Skeletal muscle tissue (tissue), 3 donors: ENCODE measurements at regions not wholly inside any gene's neighbourhood (a gene's known extent, or its start where the extent isn't known, plus 50 kb on each side); places are given as distances from the start of the nearest gene placed in this dataset.

ENCODE experiments used
- H3K27ac ChIP-seq: one replicate; pipeline ENCODE4 v1.7.0; 2013; ENCODE audit warnings: mild to moderate bottlenecking, low read depth, low read length, inconsistent platforms
- H3K27me3 ChIP-seq, 3 donors: one replicate each; pipeline ENCODE4 v1.7.0; 2013; ENCODE audit warnings: low read length in 3 of 3; ENCODE audit not compliant: control insufficient read depth in 3 of 3, insufficient read depth in 3 of 3
- H3K36me3 ChIP-seq, 3 donors: one replicate each; pipeline ENCODE4 v1.7.0; 2013; ENCODE audit warnings: low read length in 3 of 3; ENCODE audit not compliant: control insufficient read depth in 3 of 3, insufficient read depth in 3 of 3
- H3K4me1 ChIP-seq, 3 donors: one replicate each; pipeline ENCODE4 v1.7.0; 2013; ENCODE audit warnings: low read length in 3 of 3, mild to moderate bottlenecking in 3 of 3; ENCODE audit not compliant: control insufficient read depth in 3 of 3, insufficient read depth in 3 of 3
- H3K4me3 ChIP-seq, 3 donors: one replicate each; pipeline ENCODE4 v1.7.0; 2013; ENCODE audit warnings: low read length in 3 of 3
- H3K9ac ChIP-seq, 3 donors: one replicate each; pipeline ENCODE4 v1.7.0; 2013; ENCODE audit warnings: low read length in 3 of 3, mild to moderate bottlenecking in 3 of 3, moderate library complexity in 2 of 3, low read depth in 1 of 3
- H3K9me3 ChIP-seq, 3 donors: one replicate each; pipeline ENCODE4 v1.7.0; 2013; ENCODE audit warnings: low read length in 3 of 3; ENCODE audit not compliant: control insufficient read depth in 3 of 3
- donor health status: Osteomylitis.

GRCh38 chr10:3723766-3724165 is 61.2 kb downstream of the KLF6 start:
- Histone ChIP-seq H3K36me3 (no peaks in the 10 kb centered on the region), H3K9ac (no peak overlapping the region), H3K4me1 (peaks cover 4 to 13% (median 9%) of the 10 kb centered on the region in 3 donors), H3K9me3 (no peaks in the 10 kb centered on the region), H3K27me3 (no peaks in the 10 kb centered on the region), H3K4me3 (no peak overlapping the region), H3K27ac (no peak overlapping the region)

GRCh38 chr10:3720228-3721019 is 64.6 kb downstream of the KLF6 start:
- Histone ChIP-seq H3K9me3 (no peaks in the 10 kb centered on the region), H3K9ac (peak overlapping the region; percentile 47 to 71 (median 62)), H3K27me3 (peaks cover 0 to 3% (median 0%) of the 10 kb centered on the region in 3 donors), H3K36me3 (no peaks in the 10 kb centered on the region), H3K4me3 (peak overlapping the region; percentile 19 to 23 (median 20)), H3K27ac (peak overlapping the region; percentile 76), H3K4me1 (peaks cover 4 to 13% (median 9%) of the 10 kb centered on the region in 3 donors)

- H3K9me3 ChIP-seq = no peaks in the 10 kb centered on the region
- H3K27me3 ChIP-seq = peaks cover 0 to 3% (median 0%) of the 10 kb centered on the region in 3 donors
- no peaks in the 10 kb centered on the region for H3K36me3 ChIP-seq
- no peak overlapping the region for H3K4me3 ChIP-seq
- H3K4me1 ChIP-seq = peaks cover 4 to 13% (median 9%) of the 10 kb centered on the region in 3 donors
- H3K9ac ChIP-seq = no peak overlapping the region
- no peak overlapping the region for H3K27ac ChIP-seq
Measured at GRCh38 chr10:3719024-3719843, 65.8 kb downstream of the KLF6 start.

GRCh38 chr10:3716093-3716492 is 68.9 kb downstream of the KLF6 start:
- no peak overlapping the region for H3K27ac ChIP-seq
- H3K36me3 ChIP-seq = no peaks in the 10 kb centered on the region
- H3K4me1 ChIP-seq = peaks cover 4 to 12% (median 9%) of the 10 kb centered on the region in 3 donors
- H3K4me3 ChIP-seq = no peak overlapping the region
- H3K9ac ChIP-seq = no peak overlapping the region
- peaks cover 0 to 3% (median 0%) of the 10 kb centered on the region in 3 donors for H3K27me3 ChIP-seq
- peaks cover 0 to 4% (median 3%) of the 10 kb centered on the region in 3 donors for H3K9me3 ChIP-seq

GRCh38 chr10:3714967-3715366 is 70.0 kb downstream of the KLF6 start:
- Histone ChIP-seq H3K4me1 (peaks cover 0 to 4% (median 4%) of the 10 kb centered on the region in 3 donors), H3K36me3 (no peaks in the 10 kb centered on the region), H3K27me3 (peaks cover 0 to 3% (median 0%) of the 10 kb centered on the region in 3 donors), H3K9me3 (peaks cover 0 to 5% (median 3%) of the 10 kb centered on the region in 3 donors), H3K4me3 (no peak overlapping the region), H3K27ac (no peak overlapping the region), H3K9ac (no peak overlapping the region)

- H3K4me3 ChIP-seq = no peak overlapping the region
- H3K27me3 ChIP-seq = peaks cover 0 to 3% (median 0%) of the 10 kb centered on the region in 3 donors
- no peak overlapping the region for H3K9ac ChIP-seq
- no peaks in the 10 kb centered on the region for H3K36me3 ChIP-seq
- H3K9me3 ChIP-seq = peaks cover 0 to 5% (median 3%) of the 10 kb centered on the region in 3 donors
- H3K27ac ChIP-seq = no peak overlapping the region
- H3K4me1 ChIP-seq = peaks cover 0 to 2% (median 2%) of the 10 kb centered on the region in 3 donors
Measured at GRCh38 chr10:3714531-3714930, 70.5 kb downstream of the KLF6 start.

GRCh38 chr10:3712707-3713106 is 72.3 kb downstream of the KLF6 start:
- Histone ChIP-seq H3K36me3 (no peaks in the 10 kb centered on the region), H3K27me3 (peaks cover 0 to 3% (median 0%) of the 10 kb centered on the region in 3 donors), H3K9me3 (peaks cover 0 to 5% (median 3%) of the 10 kb centered on the region in 3 donors), H3K9ac (no peak overlapping the region), H3K4me1 (no peaks in the 10 kb centered on the region), H3K4me3 (no peak overlapping the region), H3K27ac (no peak overlapping the region)

- H3K36me3 ChIP-seq = no peaks in the 10 kb centered on the region
- no peak overlapping the region for H3K9ac ChIP-seq
- H3K9me3 ChIP-seq = peaks cover 0 to 5% (median 3%) of the 10 kb centered on the region in 3 donors
Measured at GRCh38 chr10:3711918-3712317, 73.1 kb downstream of the KLF6 start.

GRCh38 chr10:3710764-3711163 is 74.2 kb downstream of the KLF6 start:
- Histone ChIP-seq H3K27ac (no peak overlapping the region), H3K4me3 (no peak overlapping the region), H3K36me3 (no peaks in the 10 kb centered on the region), H3K27me3 (no peaks in the 10 kb centered on the region), H3K9me3 (peaks cover 0 to 5% (median 3%) of the 10 kb centered on the region in 3 donors), H3K9ac (no peak overlapping the region), H3K4me1 (no peaks in the 10 kb centered on the region)

More at GRCh38 chr10:3711918-3712317, 73.1 kb downstream of the KLF6 start:
- no peak overlapping the region for H3K27ac ChIP-seq
- H3K27me3 ChIP-seq = peaks cover 0 to 3% (median 0%) of the 10 kb centered on the region in 3 donors
- H3K4me1 ChIP-seq = no peaks in the 10 kb centered on the region
- H3K4me3 ChIP-seq = no peak overlapping the region
